AML-193 (cell line): ENCODE measurements at regions not wholly inside any gene's neighbourhood (a gene's known extent, or its start where the extent isn't known, plus 50 kb on each side); places are given as distances from the start of the nearest gene placed in this dataset.
"Not testable (repeated sequence)": the region's sequence is repeated elsewhere in the genome, so short reads cannot be mapped to it uniquely, and the experiment has no call there.

Experiments used
- DNase-seq, 2 experiments: peaks; one replicate each; lab custom pipeline; 2025; lab: John Stamatoyannopoulos, UW

DNA sequence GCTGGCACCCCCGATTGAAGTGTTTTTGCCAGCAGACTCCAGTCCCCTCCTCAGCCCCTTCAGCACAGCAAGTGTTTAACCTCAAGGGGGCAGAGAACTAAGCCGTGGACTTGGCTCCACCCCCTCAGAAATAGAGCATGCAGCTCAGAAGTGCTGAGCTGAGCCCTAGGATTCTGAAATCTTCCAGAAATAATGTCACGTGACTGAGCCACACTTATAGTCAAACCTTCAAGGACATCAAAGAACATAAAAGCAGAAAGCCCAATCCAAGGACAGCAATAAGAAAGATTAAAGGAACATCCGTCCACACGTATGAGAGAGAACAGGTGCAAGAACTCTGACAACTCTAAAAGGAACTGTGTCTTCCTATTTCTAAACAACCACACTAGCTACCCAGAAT lies 317.7 kb upstream of the LRFN5 start:
- no peak for DNase-seq

DNA sequence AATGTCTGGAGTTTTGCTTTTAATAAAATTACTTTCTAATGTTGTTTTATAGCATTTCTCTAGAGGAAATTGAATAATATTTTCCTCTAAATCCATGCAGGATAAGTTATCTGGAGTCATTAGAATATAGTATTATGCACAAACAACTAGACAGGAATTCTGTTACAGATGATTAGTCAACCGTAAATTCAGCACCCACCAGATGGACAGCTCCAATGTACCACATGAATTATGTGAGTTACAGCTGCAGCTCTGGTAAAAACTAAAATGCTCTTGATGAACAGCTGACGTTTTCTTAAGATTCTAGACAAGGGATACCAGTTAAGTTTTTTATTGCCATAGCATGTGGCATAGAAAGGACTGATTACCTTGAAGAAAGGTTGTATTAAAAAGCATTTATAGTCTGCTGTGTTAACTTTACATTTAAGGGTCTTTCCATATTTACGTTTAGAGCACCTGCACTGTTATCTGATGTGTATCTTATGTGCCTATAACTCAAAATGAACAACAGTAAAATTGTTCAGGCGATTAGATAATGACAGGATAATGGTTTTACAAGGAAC lies 321.4 kb upstream of the LRFN5 start:
- peak; percentile 13 to 27 for DNase-seq

DNA sequence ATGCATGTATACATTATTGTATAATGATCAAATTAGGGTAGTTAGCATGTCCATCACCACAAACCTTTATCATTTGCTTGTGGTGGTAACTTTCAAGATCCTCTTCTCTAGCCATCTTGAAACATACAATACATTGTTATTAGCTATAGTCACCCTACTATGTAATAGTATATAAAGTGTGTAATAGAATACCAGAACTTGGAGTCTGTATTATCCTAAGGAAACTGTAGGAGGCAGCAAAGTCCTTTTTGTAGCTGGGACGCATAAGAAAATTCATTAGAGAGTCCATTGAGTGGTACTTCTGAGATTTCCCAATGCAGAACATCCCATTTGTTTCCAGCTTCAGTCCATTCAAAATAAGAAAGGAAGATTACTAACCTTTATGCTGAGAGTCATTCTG lies 325.9 kb upstream of the LRFN5 start:
- DNase-seq: peak; percentile 6 to 14

DNA sequence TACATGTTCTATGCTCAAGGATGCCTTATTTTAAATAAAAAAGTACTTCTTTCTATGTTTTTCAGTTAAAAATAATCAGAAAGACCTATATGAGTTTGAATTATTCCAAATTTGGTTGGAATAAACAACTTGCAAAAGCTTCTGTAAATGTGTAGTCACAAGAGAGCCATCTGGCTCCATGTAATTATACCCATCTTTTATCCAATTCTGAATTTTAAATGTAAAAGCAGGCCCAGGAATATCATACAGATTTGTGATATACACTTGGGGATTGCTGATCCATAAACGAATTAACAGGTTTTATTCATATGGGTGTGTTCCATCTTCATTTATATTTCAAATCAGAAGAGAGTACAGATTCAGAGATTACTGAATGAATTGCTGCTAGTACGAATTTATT lies 329.2 kb upstream of the LRFN5 start:
- DNase-seq: no peak

DNA sequence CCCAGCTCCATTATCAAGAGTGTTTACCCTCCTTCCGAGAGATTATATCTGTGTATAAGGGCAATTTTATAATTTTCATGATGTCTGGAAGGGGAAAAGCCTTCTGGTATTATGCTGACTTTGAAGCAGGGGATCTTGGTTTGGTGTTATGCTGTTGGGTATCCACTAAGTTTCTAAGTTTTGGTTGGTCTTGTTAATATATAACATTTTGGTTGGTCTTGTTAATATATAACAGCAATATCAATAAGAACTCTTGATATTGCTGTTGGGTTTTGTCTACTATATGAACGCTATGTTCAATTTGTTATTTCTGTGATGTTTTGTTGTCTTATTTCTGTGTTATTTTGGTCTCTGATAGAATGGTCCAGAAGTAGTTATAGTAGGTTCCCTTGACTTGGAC lies 349.2 kb upstream of the LRFN5 start:
- no peak for DNase-seq

DNA sequence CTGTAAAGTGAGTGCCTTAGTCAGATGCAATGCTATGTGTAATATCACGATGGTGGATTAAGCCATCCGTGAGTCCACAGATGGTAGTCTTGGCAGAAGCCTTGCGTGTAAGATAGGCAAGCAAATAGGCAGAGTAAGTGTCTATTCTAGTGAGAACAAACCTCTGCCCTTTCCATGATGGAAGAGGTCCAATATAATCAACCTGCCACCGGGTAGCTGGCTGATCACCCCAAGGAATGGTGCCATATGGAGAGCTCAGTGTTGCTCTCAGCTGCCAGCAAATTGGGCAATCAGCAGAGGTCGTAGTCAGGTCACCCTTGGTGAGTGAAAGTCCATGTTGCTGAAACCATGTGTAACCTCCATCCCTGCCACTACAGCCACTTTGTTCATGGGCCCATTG lies 371.2 kb upstream of the LRFN5 start:
- no peak for DNase-seq

DNA sequence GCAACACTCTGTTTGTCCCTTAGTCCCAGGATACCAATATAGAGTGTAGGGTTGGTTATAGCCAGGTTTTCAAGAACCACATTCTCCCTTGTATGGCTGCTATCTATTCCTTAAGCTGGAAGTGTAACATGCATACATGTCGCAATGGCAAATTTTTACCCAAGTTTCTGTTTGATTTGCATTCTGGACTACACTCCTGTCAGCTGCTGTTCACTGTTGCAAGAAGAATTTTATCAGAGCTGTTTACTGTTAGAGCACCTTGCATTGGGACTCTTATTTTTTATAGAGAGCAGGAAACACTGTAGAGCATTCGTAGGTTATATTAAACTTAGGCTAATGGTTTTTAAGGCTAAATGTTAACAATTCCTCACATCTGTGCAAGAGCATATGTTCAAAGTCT lies 376.0 kb upstream of the LRFN5 start:
- DNase-seq: no peak

DNA sequence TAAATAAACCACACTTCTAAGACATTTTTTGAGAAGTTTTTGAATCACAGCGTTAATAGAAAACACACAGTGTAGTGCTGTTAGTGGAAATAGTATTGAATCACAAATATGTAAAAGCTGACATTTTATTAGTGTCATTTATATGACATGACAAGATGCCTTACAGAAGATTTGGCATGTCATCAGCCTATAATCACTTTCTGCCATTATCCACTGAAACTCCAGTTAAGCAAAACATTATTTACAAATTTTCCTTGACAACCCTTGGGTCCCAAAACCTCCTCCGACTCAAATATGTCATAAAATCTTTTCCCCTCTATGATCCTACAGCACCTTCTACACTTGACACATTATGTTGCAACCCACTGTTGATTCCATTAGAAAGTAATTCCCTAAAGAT lies 376.9 kb upstream of the LRFN5 start:
- no peak for DNase-seq

DNA sequence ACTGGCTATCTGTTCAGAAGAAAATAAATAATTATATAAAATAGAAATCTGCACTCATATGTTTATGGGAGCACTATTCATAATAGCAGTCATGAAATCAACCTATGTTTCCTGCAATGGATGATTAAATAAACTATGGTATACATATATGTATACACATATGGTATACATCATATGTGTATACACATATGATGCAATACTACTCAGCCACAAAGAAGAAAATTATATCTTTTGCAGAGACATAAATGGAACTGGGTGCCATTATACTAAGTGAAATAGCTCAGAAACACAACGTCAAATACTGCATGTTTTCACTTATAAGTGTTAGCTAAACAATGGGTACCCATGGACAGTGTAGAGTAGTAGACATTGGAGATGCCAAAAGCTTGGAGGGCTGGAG lies 381.2 kb upstream of the LRFN5 start:
- DNase-seq: no peak

DNA sequence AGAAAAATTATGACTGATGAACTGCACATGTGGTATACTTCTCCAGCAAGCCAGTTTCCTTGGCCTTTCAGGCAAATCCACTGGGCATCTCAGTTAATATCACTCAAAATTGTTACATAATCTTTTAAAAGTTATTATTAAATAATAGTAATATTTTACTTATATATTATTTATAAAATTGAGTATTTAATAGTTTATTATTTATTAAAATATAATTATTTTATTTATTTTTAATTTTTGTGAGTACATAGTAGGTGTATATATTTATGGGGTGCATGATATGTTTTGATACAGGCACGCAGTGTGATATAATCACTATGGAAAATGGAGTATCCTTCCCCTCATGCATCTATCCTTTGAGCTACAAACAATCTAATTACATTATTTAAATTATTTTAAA lies 384.1 kb upstream of the LRFN5 start:
- DNase-seq: no peak

DNA sequence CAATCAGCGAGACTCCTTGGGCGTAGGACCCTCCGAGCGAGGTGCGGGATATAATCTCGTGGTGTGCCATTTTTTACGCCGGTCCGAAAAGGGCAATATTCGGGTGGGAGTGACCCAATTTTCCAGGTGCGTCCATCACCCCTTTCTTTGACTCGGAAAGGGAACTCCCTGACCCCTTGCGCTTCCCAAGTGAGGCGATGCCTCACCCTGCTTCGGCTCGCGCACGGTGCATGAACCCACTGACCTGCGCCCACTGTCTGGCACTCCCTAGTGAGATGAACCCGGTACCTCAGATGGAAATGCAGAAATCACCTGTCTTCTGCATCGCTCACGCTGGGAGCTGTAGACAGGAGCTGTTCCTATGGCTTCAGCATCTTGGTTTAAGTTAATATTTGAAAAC lies 391.7 kb upstream of the LRFN5 start:
- not testable (repeated sequence) for DNase-seq

DNA sequence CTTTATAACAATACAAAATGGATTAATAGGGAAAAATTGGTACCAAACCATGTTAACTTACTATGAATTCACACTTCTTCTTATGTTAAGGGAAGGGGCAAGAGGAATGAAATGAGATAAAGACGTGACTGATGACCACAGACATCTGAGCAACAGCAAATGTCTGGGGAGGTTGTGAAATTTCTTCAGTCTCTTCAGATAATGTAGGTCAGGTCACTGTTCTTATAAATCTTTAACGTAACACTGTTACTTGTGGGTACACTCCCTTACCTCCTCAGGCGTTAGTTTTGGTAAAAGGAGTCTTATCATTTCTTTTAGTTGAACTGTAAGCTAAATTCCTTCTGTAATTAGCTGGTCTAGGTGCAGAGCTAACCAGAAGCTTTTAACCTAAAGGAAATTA lies 405.0 kb upstream of the LRFN5 start:
- DNase-seq: no peak

DNA sequence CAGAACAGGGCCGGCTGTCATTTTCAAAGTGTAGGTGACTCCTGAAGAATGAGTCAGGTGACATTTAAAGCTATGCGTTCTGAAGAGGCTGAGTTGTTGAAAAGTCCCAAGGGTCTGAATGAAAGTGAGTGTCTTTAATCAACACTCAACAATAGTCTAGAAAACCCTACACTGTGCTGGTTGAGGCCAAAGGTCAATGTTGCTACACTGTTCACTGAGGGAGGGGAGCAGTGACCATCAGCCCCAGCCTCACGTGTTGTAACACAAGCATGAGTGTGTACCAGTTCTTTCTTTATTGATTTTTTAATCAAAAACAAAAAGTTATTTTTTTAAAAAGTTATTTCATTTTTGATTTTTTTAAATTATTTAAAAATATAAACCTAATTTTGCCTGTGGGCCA lies 418.8 kb upstream of the LRFN5 start:
- no peak for DNase-seq

DNA sequence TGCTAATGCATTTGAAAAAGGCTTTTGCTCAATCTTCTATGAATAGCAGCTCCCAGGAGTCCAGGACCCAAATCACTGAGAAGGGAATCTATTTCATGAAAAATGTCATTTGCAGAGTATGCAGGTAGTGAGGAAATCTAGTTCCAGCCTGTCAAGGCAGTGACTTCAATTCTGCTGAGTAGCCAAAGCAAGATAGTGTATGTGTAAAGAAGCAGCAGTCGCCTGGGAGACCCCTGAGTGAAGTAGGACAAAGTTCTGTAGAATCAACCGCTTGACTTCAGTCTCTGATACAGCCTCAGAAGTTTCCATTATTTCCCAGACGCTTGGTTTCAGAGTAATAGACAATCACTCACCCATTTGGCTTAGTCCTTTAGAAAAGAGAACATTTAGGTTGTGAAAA lies 435.6 kb upstream of the LRFN5 start:
- no peak for DNase-seq

DNA sequence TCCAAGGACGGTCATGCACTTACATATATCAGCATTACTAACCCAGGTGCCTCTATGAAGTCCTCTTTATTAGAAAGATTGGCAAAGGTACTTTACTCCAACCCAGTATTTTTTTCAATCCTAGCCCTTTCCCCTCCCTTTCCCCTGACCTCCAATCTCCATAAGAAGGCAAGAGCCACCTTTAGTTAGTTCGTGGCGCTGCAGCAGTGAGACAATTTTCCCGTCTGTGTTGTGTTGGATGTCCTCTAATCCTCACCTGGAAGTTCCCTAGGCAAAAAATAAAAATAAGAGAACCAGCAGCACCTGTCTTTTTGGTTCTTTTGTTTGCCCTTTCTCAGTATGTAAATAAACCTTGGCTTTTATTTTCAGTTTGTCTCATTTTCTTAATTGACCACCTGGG lies 439.6 kb upstream of the LRFN5 start:
- no peak for DNase-seq

DNA sequence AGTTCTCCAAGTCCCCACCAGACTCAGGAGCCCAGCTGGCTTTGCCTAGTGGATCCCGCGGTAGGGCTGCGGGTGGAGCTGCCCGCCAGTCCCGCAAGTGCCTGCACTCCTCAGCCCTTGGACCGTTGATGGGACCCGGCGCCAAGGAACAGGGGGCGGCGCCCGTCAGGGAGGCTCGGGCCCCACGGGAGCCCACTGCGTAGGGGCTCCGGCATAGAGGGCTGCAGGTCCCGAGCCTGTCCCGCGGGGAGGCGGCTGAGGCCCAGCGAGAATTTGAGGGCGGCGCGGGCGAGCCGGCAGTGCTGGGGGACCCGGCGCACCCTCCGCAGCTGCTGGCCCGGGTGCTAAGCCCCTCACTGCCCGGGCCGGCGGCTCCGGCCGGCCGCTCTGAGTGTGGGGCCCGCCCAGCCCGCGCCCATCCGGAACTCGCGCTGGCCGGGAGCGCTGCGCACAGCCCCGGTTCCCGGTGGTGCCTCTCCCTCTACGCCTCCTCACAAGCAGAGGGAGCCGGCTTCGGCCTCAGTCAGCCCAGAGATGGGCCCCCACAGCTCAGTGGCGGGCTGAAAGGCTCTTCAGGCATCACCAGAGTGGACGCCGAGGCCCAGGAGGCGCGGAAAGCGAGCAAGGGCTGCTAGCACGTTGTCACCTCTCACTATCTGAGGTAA lies 452.4 kb upstream of the LRFN5 start:
- DNase-seq: no peak

DNA sequence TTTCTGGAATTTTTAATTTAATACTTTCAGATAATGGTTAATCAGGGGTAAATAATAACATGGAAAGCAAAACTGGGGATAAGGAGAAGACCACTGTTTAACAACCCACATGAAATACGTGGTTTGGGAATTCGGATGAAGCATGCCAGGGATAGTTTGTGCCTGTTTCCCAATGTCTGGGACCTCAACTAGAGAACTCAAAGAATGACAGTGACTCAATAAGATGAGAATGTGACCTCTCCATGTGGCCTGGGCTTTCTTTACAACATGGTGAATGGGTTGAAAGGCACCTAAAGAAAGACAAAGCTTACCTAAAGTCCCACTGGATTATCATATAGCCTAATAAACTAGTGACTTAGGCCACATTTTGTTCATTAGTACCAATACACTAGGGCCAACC lies 460.3 kb upstream of the LRFN5 start:
- no peak for DNase-seq

DNA sequence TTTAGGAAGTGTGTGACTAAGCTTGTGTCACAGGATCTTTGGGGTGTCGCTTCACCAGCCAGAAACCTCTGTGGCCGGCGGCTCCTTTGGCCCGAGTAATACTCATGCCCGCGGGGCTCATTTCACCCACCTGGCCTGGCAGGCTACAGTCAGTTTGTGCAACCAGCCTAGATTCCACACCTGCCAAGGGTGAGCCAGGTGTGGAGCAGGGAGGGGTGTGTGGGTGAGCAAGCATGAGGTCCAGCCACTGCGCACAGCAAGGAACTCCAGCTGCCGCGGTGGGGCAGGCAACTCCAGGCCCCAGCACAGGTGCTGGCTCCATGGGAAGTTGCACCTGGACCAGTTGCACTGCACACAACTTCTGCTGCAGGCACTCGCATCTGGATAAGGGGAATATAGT lies 462.3 kb upstream of the LRFN5 start:
- DNase-seq: no peak

DNA sequence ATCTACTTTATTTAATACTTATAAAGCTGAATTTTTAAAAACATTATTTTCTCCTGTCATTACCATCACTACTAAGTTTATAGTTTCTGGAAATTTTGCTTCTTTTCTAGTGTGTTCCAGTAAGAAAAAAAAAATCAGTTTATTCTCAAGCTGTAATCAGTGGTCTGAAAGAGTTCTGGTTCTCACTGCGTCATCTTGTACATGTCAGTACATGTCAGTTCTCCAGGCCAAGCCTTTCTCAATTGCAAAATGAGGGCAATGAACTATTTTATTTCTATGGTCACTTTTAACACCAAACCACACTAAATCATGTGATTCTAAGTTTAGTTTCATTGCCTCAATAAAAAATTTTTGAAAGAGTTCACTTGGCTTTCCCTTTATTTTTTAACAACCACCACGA lies 468.9 kb upstream of the LRFN5 start:
- no peak for DNase-seq

DNA sequence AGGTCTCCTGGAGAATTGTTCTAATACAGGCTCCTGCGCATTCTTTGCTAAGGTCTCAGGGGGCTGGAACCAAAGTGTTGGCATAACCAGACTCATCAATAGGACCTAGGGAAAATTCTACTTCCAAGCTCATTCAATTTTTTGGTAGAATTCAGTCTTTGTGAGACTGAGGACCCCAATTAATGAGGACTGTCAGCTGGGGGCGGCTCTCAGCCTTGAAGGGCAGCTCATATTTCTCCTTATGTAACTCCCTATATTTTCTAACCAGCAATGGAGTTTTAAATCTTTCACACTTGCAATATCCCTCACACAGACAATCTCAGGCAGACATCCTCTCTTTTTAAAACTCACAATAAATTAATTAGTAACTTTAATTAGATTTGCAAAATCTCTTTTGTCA lies 476.4 kb upstream of the LRFN5 start:
- no peak for DNase-seq

DNA sequence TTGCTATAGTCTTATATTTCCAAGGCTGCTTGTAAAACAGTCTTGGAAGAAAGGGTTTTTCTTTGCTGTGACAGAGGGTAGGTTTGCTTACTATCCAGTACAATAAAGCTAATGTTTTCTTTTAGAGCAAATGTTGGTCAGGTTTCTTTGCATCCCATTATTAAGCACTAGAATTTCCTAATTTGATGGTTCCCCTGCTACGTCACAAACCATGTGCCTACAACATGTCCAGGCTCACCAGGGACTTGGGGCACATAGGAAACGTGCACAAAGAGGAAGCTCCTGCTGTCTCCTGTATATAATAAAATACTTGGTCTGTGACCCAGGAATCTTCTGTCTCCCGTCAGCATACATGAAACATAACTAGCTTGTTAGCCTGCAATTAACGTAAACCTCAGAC lies 486.3 kb upstream of the LRFN5 start:
- no peak for DNase-seq

DNA sequence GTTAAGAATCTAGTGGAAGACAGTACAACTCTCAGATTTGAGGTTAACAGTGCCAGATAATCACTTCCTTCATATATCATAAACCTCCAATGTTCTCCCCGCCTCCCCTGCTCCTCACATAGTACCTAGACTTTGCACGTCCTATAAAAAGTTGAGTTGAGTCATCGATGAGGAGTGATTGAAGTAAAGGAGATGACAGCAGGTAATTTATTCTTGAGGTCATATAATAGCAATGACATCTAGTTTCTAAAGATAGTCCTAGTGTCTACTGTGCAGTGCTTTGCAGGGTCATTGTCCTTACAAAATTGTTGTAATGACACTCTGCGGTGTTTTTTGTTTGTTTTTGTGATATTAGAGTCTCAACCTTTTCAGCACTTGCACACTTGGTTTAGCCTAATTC lies 510.5 kb upstream of the LRFN5 start:
- no peak for DNase-seq

DNA sequence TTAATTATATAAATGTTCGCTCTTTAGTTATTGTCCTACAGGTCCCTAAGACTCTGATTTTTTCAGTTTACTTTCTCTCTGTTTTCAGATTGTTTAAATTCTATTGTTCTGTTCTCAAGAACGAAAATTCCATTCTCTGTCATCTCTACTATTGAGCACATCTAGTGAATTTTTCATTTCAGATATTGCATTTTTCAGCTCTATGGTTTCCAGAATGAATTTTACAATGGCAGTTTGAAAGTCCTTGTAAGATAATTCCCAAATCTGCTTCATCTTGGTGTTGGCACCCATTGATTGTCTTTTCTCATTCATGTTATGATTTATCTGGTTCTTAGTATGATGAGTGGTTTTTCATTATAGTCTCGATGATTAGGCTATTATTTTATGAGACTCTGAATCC lies 519.6 kb upstream of the LRFN5 start:
- no peak for DNase-seq

DNA sequence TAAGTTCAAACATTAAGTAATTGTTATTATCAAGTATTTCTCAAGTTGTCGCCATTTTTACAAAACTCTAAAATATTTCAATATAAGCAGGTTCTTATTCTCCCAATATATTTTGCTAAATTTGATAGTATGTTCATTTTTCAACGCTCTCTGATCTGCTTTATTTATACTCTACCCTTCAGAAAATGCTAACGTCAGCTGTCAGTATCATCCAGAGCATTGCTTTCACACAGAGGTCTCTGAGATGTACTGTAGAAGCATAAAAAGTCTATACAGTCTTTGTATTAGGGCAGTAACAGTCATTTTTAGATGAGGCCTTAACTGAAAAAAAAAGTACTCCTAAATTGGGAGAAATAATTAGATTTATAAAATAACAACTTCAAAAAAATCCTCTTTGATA lies 533.1 kb upstream of the LRFN5 start:
- no peak for DNase-seq

DNA sequence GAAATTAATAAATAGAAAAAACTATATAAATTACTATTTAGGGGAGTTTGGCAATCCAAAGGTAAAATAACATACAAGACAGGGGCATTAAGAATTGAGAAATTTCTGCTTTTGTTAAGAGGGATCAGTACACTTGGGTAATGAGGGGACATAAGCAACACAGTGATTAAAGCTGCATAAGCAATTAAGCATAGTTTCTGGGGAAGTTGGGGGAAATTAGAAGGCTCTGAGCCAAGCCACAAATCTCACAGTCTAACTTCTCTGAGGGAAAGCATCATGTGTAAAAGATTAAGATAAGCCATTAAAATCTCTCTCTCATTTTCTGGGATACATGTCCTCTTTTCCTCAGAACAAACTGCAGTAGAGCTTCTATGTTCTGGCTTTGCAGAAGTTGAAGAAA lies 533.9 kb upstream of the LRFN5 start:
- no peak for DNase-seq
